RCC 7860 (cell line): ENCODE measurements at regions not wholly inside any gene's neighbourhood (a gene's known extent, or its start where the extent isn't known, plus 50 kb on each side); places are given as distances from the start of the nearest gene placed in this dataset.
A peak's percentile ranks its signal among the peaks of the same experiment; 100 is the strongest.

Source experiments
- DNase-seq: peaks from one replicate; pipeline ENCODE4 v3.0.0-alpha.2; 2015; ENCODE audit warnings: low spot score
- FAIRE-seq: peaks from 2 replicates; lab custom pipeline; 2012; peaks lifted over from hg19 to GRCh38; lab: Jason Lieb, UNC

- FAIRE-seq = no peak
These were observed 218.1 kb upstream of the SOX4 start for GRCh38 chr6:21375151-21376116.

GRCh38 chr6:21377356-21377755 is 216.2 kb upstream of the SOX4 start:
- DNase-seq (no peak), FAIRE-seq (no peak)

More at GRCh38 chr6:21375151-21376116, 218.1 kb upstream of the SOX4 start:
- no peak for DNase-seq

GRCh38 chr6:21381331-21381963 is 212.1 kb upstream of the SOX4 start:
- DNase-seq = no peak
- no peak for FAIRE-seq

GRCh38 chr6:21382821-21383449 is 210.6 kb upstream of the SOX4 start:
- FAIRE-seq (no peak), DNase-seq (no peak)

GRCh38 chr6:21383450-21384085 is 210.0 kb upstream of the SOX4 start:
- FAIRE-seq = no peak

GRCh38 chr6:21384216-21384615 is 209.3 kb upstream of the SOX4 start:
- FAIRE-seq (no peak), DNase-seq (no peak)

More at GRCh38 chr6:21383450-21384085, 210.0 kb upstream of the SOX4 start:
- no peak for DNase-seq

GRCh38 chr6:21386744-21387143 is 206.8 kb upstream of the SOX4 start:
- DNase-seq (no peak), FAIRE-seq (no peak)

- FAIRE-seq (no peak), DNase-seq (no peak)
These were observed 202.9 kb upstream of the SOX4 start for GRCh38 chr6:21390532-21391213.

- no peak for DNase-seq
- no peak for FAIRE-seq
These were observed 201.4 kb upstream of the SOX4 start for GRCh38 chr6:21392177-21392576.

- no peak for DNase-seq
- FAIRE-seq = no peak
These were observed 199.9 kb upstream of the SOX4 start for GRCh38 chr6:21393441-21394165.

GRCh38 chr6:21395121-21395520 is 198.4 kb upstream of the SOX4 start:
- no peak for DNase-seq
- FAIRE-seq = no peak

GRCh38 chr6:21396313-21396712 is 197.2 kb upstream of the SOX4 start:
- peak; percentile 47 for DNase-seq
- FAIRE-seq = peak; percentile 65

- DNase-seq = no peak
- FAIRE-seq = no peak
These were observed 194.7 kb upstream of the SOX4 start for GRCh38 chr6:21398741-21399325.

GRCh38 chr6:21402368-21402767 is 191.2 kb upstream of the SOX4 start:
- DNase-seq (no peak), FAIRE-seq (no peak)

- FAIRE-seq (no peak), DNase-seq (no peak)
These were observed 189.0 kb upstream of the SOX4 start for GRCh38 chr6:21404577-21404976.

GRCh38 chr6:21406316-21406715 is 187.2 kb upstream of the SOX4 start:
- FAIRE-seq = no peak

GRCh38 chr6:21409231-21409630 is 184.3 kb upstream of the SOX4 start:
- DNase-seq (no peak), FAIRE-seq (no peak)

More at GRCh38 chr6:21406316-21406715, 187.2 kb upstream of the SOX4 start:
- DNase-seq = no peak

- DNase-seq (no peak), FAIRE-seq (no peak)
These were observed 180.1 kb upstream of the SOX4 start for GRCh38 chr6:21413428-21413827.

- DNase-seq = no peak
- FAIRE-seq = no peak
These were observed 179.5 kb upstream of the SOX4 start for GRCh38 chr6:21414065-21414464.
